ENCODE measurements at regions not wholly inside any gene's neighbourhood (a gene's known extent, or its start where the extent isn't known, plus 50 kb on each side); places are given as distances from the start of the nearest gene placed in this dataset.

- TF ChIP-seq POLR2A (IDR thresholded peaks at IDR 0.05) (no peak), CTCF (IDR thresholded peaks at IDR 0.05) (no peak)
Measured at GRCh38 chr3:34189133-34189532, 390.7 kb downstream of the PDCD6IP start.
